ENCODE measurements at regions not wholly inside any gene's neighbourhood (a gene's known extent, or its start where the extent isn't known, plus 50 kb on each side); places are given as distances from the start of the nearest gene placed in this dataset.
"Not testable (repeated sequence)": the region's sequence is repeated elsewhere in the genome, so short reads cannot be mapped to it uniquely, and the experiment has no call there.

GRCh38 chr16:21333683-21334082 is 55.6 kb upstream of the CRYM start:
- TF ChIP-seq EZH2 (IDR thresholded peaks at IDR 0.05; ENCODE audit: insufficient read depth, poor library complexity, severe bottlenecking); EZH2phosphoT487 (IDR thresholded peaks at IDR 0.05; ENCODE audit: insufficient read depth, low read depth): not testable (repeated sequence)

Data from GM23248 (cell line).